SK-N-SH (cell line): ENCODE measurements at regions not wholly inside any gene's neighbourhood (a gene's known extent, or its start where the extent isn't known, plus 50 kb on each side); places are given as distances from the start of the nearest gene placed in this dataset.
A peak's percentile ranks its signal among the peaks of the same experiment; 100 is the strongest.

Experiments
- CTCF ChIA-PET: fragments of 300-600, 350-600 bp; formaldehyde crosslinking; extraction: SDS; loops from one replicate; lab custom pipeline; 2021; lab: Yijun Ruan, JAX
- POLR2A ChIA-PET: fragments of 350-600 bp; sonication (Branson Sonifier 250); formaldehyde crosslinking; extraction: SDS; loops from one replicate; lab custom pipeline; 2020; ENCODE audit warnings: antibody characterized with exemption, inconsistent platforms; lab: Yijun Ruan, JAX
- DNase-seq: peaks from one replicate; pipeline ENCODE4 v3.0.0; 2012
- H2AFZ ChIP-seq: fragments of 200-600 bp; sonication (generic); 2 replicates; pipeline ENCODE4 v1.8.1; 2016; ENCODE audit warnings: antibody characterized with exemption, mild to moderate bottlenecking, low read depth
- H3F3A ChIP-seq: fragments of 200-600 bp; sonication (generic); replicated peaks from 2 replicates; pipeline ENCODE3; 2016; ENCODE audit warnings: antibody characterized with exemption, mild to moderate bottlenecking; ENCODE audit not compliant: insufficient read depth
- H3K27ac ChIP-seq, 2 experiments: fragments of 200-500 bp in 1 of 2; fragments of 200-600 bp in 1 of 2; sonication (Bioruptor generic) in 1 of 2; sonication (generic), shearing (Covaris generic) in 1 of 2; 2 replicates each; pipeline versions ENCODE4 v1.5.1 to v1.6.1; 2014 to 2016; ENCODE audit warnings: low read depth in 2 of 2, inconsistent platforms in 1 of 2, low read length in 1 of 2, mild to moderate bottlenecking in 1 of 2, mixed read lengths in 1 of 2
- H3K27me3 ChIP-seq: fragments of 200-600 bp; sonication (generic), shearing (Covaris generic); 2 replicates; pipeline ENCODE4 v1.6.1; 2016; ENCODE audit warnings: mixed run types; ENCODE audit not compliant: insufficient read depth
- H3K36me3 ChIP-seq, 2 experiments: fragments of 200-500 bp in 1 of 2; fragments of 200-600 bp in 1 of 2; sonication (Bioruptor generic) in 1 of 2; sonication (generic) in 1 of 2; replicated peaks in 1 of 2; 2 replicates each; pipeline versions ENCODE3 to v1.5.1; 2014 to 2016; ENCODE audit warnings: low read length in 1 of 2, mild to moderate bottlenecking in 1 of 2; ENCODE audit not compliant: insufficient read depth in 2 of 2, control insufficient read depth in 1 of 2
- H3K4me1 ChIP-seq, 2 experiments: fragments of 200-500 bp in 1 of 2; fragments of 200-600 bp in 1 of 2; sonication (Bioruptor generic) in 1 of 2; sonication (generic), shearing (Covaris generic) in 1 of 2; 2 replicates each; pipeline versions ENCODE4 v1.5.1 to v1.6.1; 2014 to 2016; ENCODE audit warnings: low read depth in 1 of 2, low read length in 1 of 2, mixed run types in 1 of 2; ENCODE audit not compliant: insufficient read depth in 2 of 2, control insufficient read depth in 1 of 2
- H3K4me2 ChIP-seq: fragments of 200-600 bp; sonication (generic), shearing (Covaris generic); 2 replicates; pipeline ENCODE4 v1.6.1; 2017; ENCODE audit warnings: mixed run types
- H3K4me3 ChIP-seq, 2 experiments: fragments of 200-500 bp in 1 of 2; fragments of 200-600 bp in 1 of 2; sonication (Bioruptor generic) in 1 of 2; sonication (generic), shearing (Covaris generic) in 1 of 2; 2 replicates each; pipeline versions ENCODE4 v1.5.1 to v1.8.1; 2014 to 2016; ENCODE audit warnings: low read depth in 2 of 2, inconsistent platforms in 1 of 2, low read length in 1 of 2, mild to moderate bottlenecking in 1 of 2, mixed read lengths in 1 of 2, moderate library complexity in 1 of 2
- H3K79me2 ChIP-seq: fragments of 200-600 bp; sonication (generic); 2 replicates; pipeline ENCODE4 v1.8.1; 2017; ENCODE audit warnings: mild to moderate bottlenecking; ENCODE audit not compliant: insufficient read depth
- H3K9ac ChIP-seq: fragments of 200-600 bp; sonication (generic); 2 replicates; pipeline ENCODE4 v1.6.1; 2017; ENCODE audit warnings: mixed run types
- H3K9me2 ChIP-seq: fragments of 200-600 bp; sonication (generic); 2 replicates; pipeline ENCODE4 v1.6.1; 2017; ENCODE audit warnings: mixed run types
- H3K9me3 ChIP-seq: fragments of 200-600 bp; sonication (generic); 2 replicates; pipeline ENCODE4 v1.6.1; 2017; ENCODE audit warnings: mixed run types, mild to moderate bottlenecking, moderate library complexity
- H4K20me1 ChIP-seq: fragments of 200-600 bp; sonication (generic); 2 replicates; pipeline ENCODE4 v1.6.1; 2017; ENCODE audit warnings: mild to moderate bottlenecking, mixed run types; ENCODE audit not compliant: insufficient read depth
- CTCF ChIP-seq: fragments of 200-600 bp; sonication (generic); IDR thresholded peaks from 2 replicates; pipeline ENCODE4 v1.6.1; 2017; ENCODE audit warnings: antibody characterized with exemption, mild to moderate bottlenecking, moderate library complexity
- FOSL2 ChIP-seq: IDR thresholded peaks from 2 replicates; pipeline ENCODE4 v1.4.0; 2012; ENCODE audit warnings: low read depth, mild to moderate bottlenecking, moderate library complexity, borderline replicate concordance
- FOXJ3 ChIP-seq: sonication (generic); formaldehyde crosslinking; IDR thresholded peaks from 2 replicates; pipeline ENCODE4 v1.5.1; 2020; ENCODE audit warnings: mild to moderate bottlenecking, missing genetic modification reagents
- GATA2 ChIP-seq: sonication (generic); formaldehyde crosslinking; IDR thresholded peaks from 2 replicates; pipeline ENCODE4 v1.5.0; 2020; ENCODE audit warnings: mild to moderate bottlenecking, missing genetic modification reagents
- IRF3 ChIP-seq: fragments of 150-350 bp; IDR thresholded peaks from 2 replicates; pipeline ENCODE4 v1.6.1; 2016; ENCODE audit warnings: mild to moderate bottlenecking, low read depth, low read length
- MEF2A ChIP-seq: IDR thresholded peaks from 2 replicates; pipeline ENCODE4 v1.4.0; 2012; ENCODE audit warnings: low read depth, borderline replicate concordance
- PBX3 ChIP-seq: IDR thresholded peaks from 2 replicates; pipeline ENCODE4; 2012
- POLR2AphosphoS5 ChIP-seq: IDR thresholded peaks from 2 replicates; pipeline ENCODE4 v1.6.1; 2012; ENCODE audit warnings: low read depth, low read length
- RCOR1 ChIP-seq: fragments of 150-350 bp; IDR thresholded peaks from 2 replicates; pipeline ENCODE4 v1.6.1; 2017; ENCODE audit warnings: antibody characterized with exemption, low read length
- REST ChIP-seq: IDR thresholded peaks from 2 replicates; pipeline ENCODE4 v1.6.1; 2012; ENCODE audit warnings: mild to moderate bottlenecking, low read depth, low read length, moderate library complexity
- RFX5 ChIP-seq: IDR thresholded peaks from 2 replicates; pipeline ENCODE4 v1.6.1; 2012; ENCODE audit warnings: mild to moderate bottlenecking, improper control_type of control experiment, low read length
- RXRA ChIP-seq: IDR thresholded peaks from 2 replicates; pipeline ENCODE4 v1.4.0; 2012; ENCODE audit warnings: low read depth, mild to moderate bottlenecking, borderline replicate concordance
- SIN3A ChIP-seq: IDR thresholded peaks from 2 replicates; pipeline ENCODE4 v1.6.1; 2012; ENCODE audit warnings: low read depth, mild to moderate bottlenecking, low read length, moderate library complexity, borderline replicate concordance
- TAF1 ChIP-seq: IDR thresholded peaks from 2 replicates; pipeline ENCODE4 v1.6.1; 2012; ENCODE audit warnings: low read depth, mild to moderate bottlenecking, low read length, moderate library complexity, borderline replicate concordance
- TCF12 ChIP-seq: IDR thresholded peaks from 2 replicates; pipeline ENCODE4 v1.4.0; 2012
- TEAD4 ChIP-seq: IDR thresholded peaks from 2 replicates; pipeline ENCODE4 v1.4.0; 2012; ENCODE audit warnings: mild to moderate bottlenecking, borderline replicate concordance; ENCODE audit not compliant: insufficient read depth
- USF1 ChIP-seq: IDR thresholded peaks from 2 replicates; pipeline ENCODE4 v1.4.0; 2012; ENCODE audit warnings: low read depth, borderline replicate concordance
- WGBS: methylation state at CpG from one replicate; pipeline ENCODE4 v1.1.6; 2017; ENCODE audit warnings: low lambda C conversion rate; 5-methylcytosine and 5-hydroxymethylcytosine counted together
- TF ChIP-seq, protein P1 (sequence below): fragments of 150-350 bp; IDR thresholded peaks from 2 replicates; pipeline ENCODE4 v1.6.1; 2017; ENCODE audit warnings: antibody characterized with exemption, low read length, low read depth, borderline replicate concordance
- TF ChIP-seq, protein P2 (sequence below): IDR thresholded peaks from 2 replicates; pipeline ENCODE4 v1.4.0; 2012; ENCODE audit warnings: low read depth, borderline replicate concordance

DNA sequence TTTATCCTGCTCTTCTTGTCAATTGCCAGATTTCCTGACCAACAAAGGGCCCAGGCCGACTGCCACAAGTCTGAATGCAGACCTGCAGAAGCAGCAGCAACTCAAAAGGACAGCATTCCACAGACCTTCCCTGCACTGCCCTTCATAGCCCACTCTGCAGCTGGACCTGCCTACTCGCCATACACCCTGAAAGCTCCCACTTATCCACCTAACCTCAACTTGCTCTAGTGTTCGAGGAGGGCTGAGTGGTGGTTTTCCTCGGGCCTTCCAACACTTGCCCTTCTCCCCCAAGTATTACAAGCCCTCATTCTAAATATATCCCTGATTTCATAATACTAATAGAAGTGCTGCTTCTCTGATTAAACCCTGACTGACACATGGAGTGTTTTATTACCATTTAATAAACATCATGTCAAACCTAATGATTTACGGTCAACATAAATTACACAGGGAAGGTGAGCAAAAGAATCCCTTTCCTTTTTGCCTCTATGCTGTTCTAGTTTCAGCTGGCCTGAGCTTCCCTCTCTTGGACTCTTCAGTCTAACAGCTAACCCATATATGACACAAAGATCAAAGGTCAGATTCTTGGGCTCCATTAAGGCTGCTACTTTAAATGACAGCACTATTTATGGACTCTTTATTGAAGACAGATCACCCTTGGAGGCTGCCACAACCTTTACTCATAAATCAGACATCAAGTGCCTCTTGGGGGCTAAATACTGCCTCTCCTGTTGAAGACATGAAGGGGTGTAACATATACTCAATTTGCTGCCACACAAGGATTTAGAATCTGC, 1546.9 kb upstream of the TMEM132C start:
- Histone ChIP-seq H2AFZ (no peak overlapping the region), H3K27ac (no peak overlapping the region), H3K4me2 (no peak overlapping the region), H3K9ac (no peak overlapping the region), H3K9me2 (no peaks in the 10 kb centered on the region), H3K27me3 (no peaks in the 10 kb centered on the region), H3F3A (no peaks in the 10 kb centered on the region), H3K4me1 (no peaks in the 10 kb centered on the region), H4K20me1 (no peaks in the 10 kb centered on the region), H3K36me3 (no peaks in the 10 kb centered on the region), H3K9me3 (no peaks in the 10 kb centered on the region), H3K4me3 (no peak overlapping the region), H3K79me2 (no peaks in the 10 kb centered on the region)
- POLR2A ChIA-PET: no interaction called here
- TF ChIP-seq CTCF (no peak), FOXJ3 (no peak), TCF12 (peak; percentile 58), SIN3A (no peak), TEAD4 (no peak), PBX3 (peak; percentile 53), RCOR1 (no peak), FOSL2 (no peak), IRF3 (no peak), USF1 (no peak), GATA2 (no peak), RFX5 (no peak), REST (no peak), TAF1 (no peak), MEF2A (0 out of 2 replicates have a peak, but pooled peaks have one; percentile 16), RXRA (no peak), POLR2AphosphoS5 (no peak)
- TF ChIP-seq, protein P1, sequence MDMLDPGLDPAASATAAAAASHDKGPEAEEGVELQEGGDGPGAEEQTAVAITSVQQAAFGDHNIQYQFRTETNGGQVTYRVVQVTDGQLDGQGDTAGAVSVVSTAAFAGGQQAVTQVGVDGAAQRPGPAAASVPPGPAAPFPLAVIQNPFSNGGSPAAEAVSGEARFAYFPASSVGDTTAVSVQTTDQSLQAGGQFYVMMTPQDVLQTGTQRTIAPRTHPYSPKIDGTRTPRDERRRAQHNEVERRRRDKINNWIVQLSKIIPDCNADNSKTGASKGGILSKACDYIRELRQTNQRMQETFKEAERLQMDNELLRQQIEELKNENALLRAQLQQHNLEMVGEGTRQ: no peak
- TF ChIP-seq, protein P2, sequence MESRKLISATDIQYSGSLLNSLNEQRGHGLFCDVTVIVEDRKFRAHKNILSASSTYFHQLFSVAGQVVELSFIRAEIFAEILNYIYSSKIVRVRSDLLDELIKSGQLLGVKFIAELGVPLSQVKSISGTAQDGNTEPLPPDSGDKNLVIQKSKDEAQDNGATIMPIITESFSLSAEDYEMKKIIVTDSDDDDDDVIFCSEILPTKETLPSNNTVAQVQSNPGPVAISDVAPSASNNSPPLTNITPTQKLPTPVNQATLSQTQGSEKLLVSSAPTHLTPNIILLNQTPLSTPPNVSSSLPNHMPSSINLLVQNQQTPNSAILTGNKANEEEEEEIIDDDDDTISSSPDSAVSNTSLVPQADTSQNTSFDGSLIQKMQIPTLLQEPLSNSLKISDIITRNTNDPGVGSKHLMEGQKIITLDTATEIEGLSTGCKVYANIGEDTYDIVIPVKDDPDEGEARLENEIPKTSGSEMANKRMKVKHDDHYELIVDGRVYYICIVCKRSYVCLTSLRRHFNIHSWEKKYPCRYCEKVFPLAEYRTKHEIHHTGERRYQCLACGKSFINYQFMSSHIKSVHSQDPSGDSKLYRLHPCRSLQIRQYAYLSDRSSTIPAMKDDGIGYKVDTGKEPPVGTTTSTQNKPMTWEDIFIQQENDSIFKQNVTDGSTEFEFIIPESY: no peak
- no peak for DNase-seq
- WGBS: 49% methylated on average over 5 of the region's 5 CpGs
- CTCF ChIA-PET: no interaction called here
